ENCODE measurements at regions not wholly inside any gene's neighbourhood (a gene's known extent, or its start where the extent isn't known, plus 50 kb on each side); places are given as distances from the start of the nearest gene placed in this dataset.
"Not testable (repeated sequence)": the region's sequence is repeated elsewhere in the genome, so short reads cannot be mapped to it uniquely, and the experiment has no call there.

GRCh38 chr5:30239331-30240022 is 954.0 kb upstream of the CDH6 start:
- intact Hi-C loops (cut with DNase I): no loop called here
- no peak for ATAC-seq
- DNase-seq (ENCODE audit: missing footprints): no peak

- ATAC-seq (no peak), DNase-seq (ENCODE audit: missing footprints) (no peak)
- intact Hi-C loops (cut with DNase I): no loop called here
These were observed 956.3 kb upstream of the CDH6 start for GRCh38 chr5:30237189-30237588.

GRCh38 chr5:30209755-30210154 is 983.7 kb upstream of the CDH6 start:
- ATAC-seq: no peak
- intact Hi-C loops (cut with DNase I): no loop called here
- DNase-seq (ENCODE audit: missing footprints): no peak

GRCh38 chr5:30197662-30198061 is 995.8 kb upstream of the CDH6 start:
- intact Hi-C loops (cut with DNase I): loop anchor here (5.0 kb wide), 1 partner anchor 345 kb away; no protein-coding TSS in a partner anchor
- DNase-seq (ENCODE audit: missing footprints) (no peak), ATAC-seq (no peak)

- no peak for DNase-seq (ENCODE audit: missing footprints)
- no peak for ATAC-seq
- intact Hi-C loops (cut with DNase I): loop anchor here (5.0 kb wide), 1 partner anchor 343 kb away; no protein-coding TSS in a partner anchor
These were observed 998.5 kb upstream of the CDH6 start for GRCh38 chr5:30195036-30195435.

GRCh38 chr5:30194595-30194994 is 998.9 kb upstream of the CDH6 start:
- DNase-seq (ENCODE audit: missing footprints) (no peak), ATAC-seq (no peak)
- intact Hi-C loops (cut with DNase I): no loop called here

GRCh38 chr5:30183795-30184194 is 1009.7 kb upstream of the CDH6 start:
- intact Hi-C loops (cut with DNase I): no loop called here
- DNase-seq (ENCODE audit: missing footprints) (no peak), ATAC-seq (no peak)

- ATAC-seq (no peak), DNase-seq (ENCODE audit: missing footprints) (no peak)
- intact Hi-C loops (cut with DNase I): no loop called here
These were observed 1037.3 kb upstream of the CDH6 start for GRCh38 chr5:30156156-30156555.

- intact Hi-C loops (cut with DNase I): no loop called here
- DNase-seq (ENCODE audit: missing footprints): no peak
- no peak for ATAC-seq
These were observed 1041.1 kb upstream of the CDH6 start for GRCh38 chr5:30152431-30152830.

- intact Hi-C loops (cut with DNase I): no loop called here
- DNase-seq (ENCODE audit: missing footprints) (no peak), ATAC-seq (no peak)
These were observed 1043.3 kb upstream of the CDH6 start for GRCh38 chr5:30150231-30150630.

- intact Hi-C loops (cut with DNase I): no loop called here
- DNase-seq (ENCODE audit: missing footprints) (no peak), ATAC-seq (no peak)
These were observed 1044.0 kb upstream of the CDH6 start for GRCh38 chr5:30149526-30149925.

GRCh38 chr5:30147976-30148375 is 1045.5 kb upstream of the CDH6 start:
- DNase-seq (ENCODE audit: missing footprints): no peak
- no peak for ATAC-seq
- intact Hi-C loops (cut with DNase I): no loop called here

GRCh38 chr5:30144059-30144458 is 1049.4 kb upstream of the CDH6 start:
- ATAC-seq; DNase-seq (ENCODE audit: missing footprints); intact Hi-C loops (cut with DNase I): not testable (repeated sequence)

- ATAC-seq: no peak
- intact Hi-C loops (cut with DNase I): no loop called here
- DNase-seq (ENCODE audit: missing footprints): no peak
These were observed 1051.1 kb upstream of the CDH6 start for GRCh38 chr5:30142432-30142831.

GRCh38 chr5:30121043-30121442 is 1072.4 kb upstream of the CDH6 start:
- intact Hi-C loops (cut with DNase I): no loop called here
- ATAC-seq: no peak
- DNase-seq (ENCODE audit: missing footprints): no peak

GRCh38 chr5:30117135-30117534 is 1076.4 kb upstream of the CDH6 start:
- ATAC-seq: no peak
- DNase-seq (ENCODE audit: missing footprints): no peak
- intact Hi-C loops (cut with DNase I): no loop called here

GRCh38 chr5:30113542-30113941 is 1079.9 kb upstream of the CDH6 start:
- DNase-seq (ENCODE audit: missing footprints) (no peak), ATAC-seq (no peak)
- intact Hi-C loops (cut with DNase I): no loop called here

- ATAC-seq (no peak), DNase-seq (ENCODE audit: missing footprints) (no peak)
- intact Hi-C loops (cut with DNase I): no loop called here
These were observed 1080.6 kb upstream of the CDH6 start for GRCh38 chr5:30112867-30113266.

GRCh38 chr5:30108051-30108450 is 1085.4 kb upstream of the CDH6 start:
- intact Hi-C loops (cut with DNase I): no loop called here
- no peak for ATAC-seq
- no peak for DNase-seq (ENCODE audit: missing footprints)

- intact Hi-C loops (cut with DNase I): no loop called here
- no peak for DNase-seq (ENCODE audit: missing footprints)
- ATAC-seq: no peak
These were observed 1086.9 kb upstream of the CDH6 start for GRCh38 chr5:30106596-30106995.

All from Right ventricle myocardium inferior (tissue), 1 donor.